A673 (cell line): ENCODE measurements at regions not wholly inside any gene's neighbourhood (a gene's known extent, or its start where the extent isn't known, plus 50 kb on each side); places are given as distances from the start of the nearest gene placed in this dataset.

Experiments
- CTCF ChIP-seq: fragments of 300-800, 200-600 bp; sonication (generic); conservative IDR thresholded peaks from 2 replicates; pipeline ENCODE4 v1.5.1; 2017; ENCODE audit warnings: low read depth, mild to moderate bottlenecking, antibody characterized with exemption, low read length, moderate library complexity, mixed read lengths
- EZH2 ChIP-seq: fragments of 200-600 bp; sonication (generic); IDR thresholded peaks from 2 replicates; pipeline ENCODE4 v1.6.1; 2017; ENCODE audit warnings: borderline replicate concordance, low read depth, mild to moderate bottlenecking, mixed read lengths, antibody characterized with exemption, low read length; ENCODE audit not compliant: poor library complexity, severe bottlenecking

DNA sequence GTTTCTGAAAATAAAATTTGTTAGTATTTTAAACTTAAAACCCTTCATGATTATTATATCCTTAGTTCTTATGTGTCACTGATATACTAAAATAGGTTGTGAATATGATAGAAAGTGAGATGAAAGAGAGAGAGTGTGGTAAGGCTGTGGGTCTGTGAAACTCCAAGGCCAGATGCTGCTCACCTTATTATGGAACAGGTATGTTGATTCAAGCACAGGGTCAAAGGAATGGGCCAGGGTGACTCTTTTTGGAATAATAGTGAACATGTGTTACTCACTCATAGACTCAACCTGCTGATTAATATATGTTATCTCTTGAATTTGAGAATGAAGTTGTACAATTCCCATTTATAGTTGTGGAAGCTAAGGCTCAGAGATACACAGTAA, 70.7 kb upstream of the FN1 start:
- TF ChIP-seq CTCF (no peak), EZH2 (no peak)
